GM19467 (cell line): ENCODE measurements at regions not wholly inside any gene's neighbourhood (a gene's known extent, or its start where the extent isn't known, plus 50 kb on each side); places are given as distances from the start of the nearest gene placed in this dataset.
A peak's percentile ranks its signal among the peaks of the same experiment; 100 is the strongest.

Experiments used
- ATAC-seq: cut with Tn5 transposase; IDR thresholded peaks from one replicate; pipeline ENCODE4 v1.9.1; 2021; ENCODE audit warnings: mild to moderate bottlenecking, moderate library complexity; ENCODE audit not compliant: unreplicated experiment

DNA sequence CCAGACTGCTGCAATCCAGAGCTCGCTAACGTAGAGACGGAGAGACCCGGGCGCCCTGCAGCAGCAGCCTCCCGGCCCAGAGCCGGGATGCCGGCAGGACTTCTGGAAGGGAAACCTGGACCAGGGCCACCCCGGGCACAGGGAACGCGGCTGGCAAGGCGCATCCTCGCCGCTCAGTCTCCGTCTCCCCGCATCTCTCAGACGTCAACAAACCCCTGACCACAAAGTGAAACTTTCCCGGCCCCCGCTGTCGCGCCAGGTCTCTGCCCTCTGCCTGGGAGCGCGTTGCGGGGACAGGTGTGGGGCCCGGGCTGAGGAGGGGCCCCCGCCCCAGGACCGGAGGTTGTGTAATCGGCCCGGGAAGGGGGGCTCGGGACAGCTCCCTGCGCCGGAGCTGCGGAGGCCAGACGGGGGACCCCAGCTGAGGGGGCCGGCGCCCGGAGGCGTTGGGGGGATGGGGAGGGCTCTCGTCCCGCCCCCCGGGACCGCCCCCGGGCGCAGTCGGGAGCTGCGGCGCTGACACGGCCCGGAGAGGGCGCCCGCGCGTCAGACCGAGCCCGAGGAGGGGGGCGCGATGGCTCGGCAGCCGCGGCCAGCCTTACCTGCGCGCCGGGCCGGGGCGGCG is 116.6 kb upstream of the HIVEP3 start:
- peak; percentile 68 for ATAC-seq

DNA sequence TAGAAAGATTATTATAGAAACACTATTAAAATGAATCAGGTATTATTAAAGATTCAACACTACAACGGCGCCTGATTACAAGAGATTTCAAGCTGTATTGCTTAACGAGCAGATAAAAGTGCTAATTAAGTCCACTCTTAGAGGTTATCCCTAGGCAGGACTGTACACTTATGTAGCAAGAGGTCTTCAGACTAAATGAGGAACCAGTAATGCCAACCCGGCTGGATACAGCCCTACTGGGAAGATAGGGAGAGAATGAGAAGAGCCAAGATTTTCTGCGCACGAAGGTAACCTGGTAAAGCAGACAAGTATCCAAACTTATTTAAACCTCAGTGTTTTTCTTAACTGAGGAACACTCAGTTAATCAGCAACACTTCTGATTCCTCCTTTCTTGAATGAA is 115.7 kb upstream of the HIVEP3 start:
- no peak for ATAC-seq

DNA sequence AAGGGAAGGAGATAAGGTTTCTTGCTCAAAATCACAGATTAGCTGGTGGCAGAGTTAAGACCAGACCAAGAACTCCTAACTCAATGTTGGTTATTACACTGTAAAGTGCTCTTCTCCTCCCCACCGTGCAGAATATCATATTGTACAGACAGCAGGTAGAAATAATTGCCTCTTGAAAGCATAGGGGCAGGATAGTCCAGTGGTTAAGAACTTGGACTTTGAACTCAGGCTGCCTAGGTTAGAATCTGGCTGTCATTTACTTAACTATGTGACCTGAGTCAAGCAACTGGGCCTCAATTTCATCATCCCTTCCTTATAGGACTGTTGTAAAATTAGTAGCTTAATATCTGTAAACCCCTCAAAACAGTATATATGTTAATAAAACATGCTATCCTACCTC is 114.9 kb upstream of the HIVEP3 start:
- no peak for ATAC-seq

DNA sequence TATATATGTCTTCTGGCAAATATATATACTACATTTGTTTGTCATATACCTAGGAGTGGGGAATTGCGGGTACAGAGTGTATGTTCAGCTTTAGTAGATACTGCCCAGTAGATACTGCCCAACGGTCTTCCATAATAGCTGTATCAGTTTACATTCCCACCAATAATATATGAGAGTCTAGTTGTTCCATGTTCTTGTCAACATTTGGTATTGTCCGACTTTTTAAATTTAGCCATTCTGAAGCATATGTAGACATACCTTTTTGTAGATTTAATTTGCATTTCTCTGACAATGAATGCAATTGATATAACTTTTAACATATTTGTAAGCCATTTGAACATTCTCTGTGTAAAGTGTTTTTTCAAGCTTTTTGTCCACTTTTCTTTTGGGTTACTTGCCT is 99.0 kb upstream of the HIVEP3 start:
- ATAC-seq, result no peak

DNA sequence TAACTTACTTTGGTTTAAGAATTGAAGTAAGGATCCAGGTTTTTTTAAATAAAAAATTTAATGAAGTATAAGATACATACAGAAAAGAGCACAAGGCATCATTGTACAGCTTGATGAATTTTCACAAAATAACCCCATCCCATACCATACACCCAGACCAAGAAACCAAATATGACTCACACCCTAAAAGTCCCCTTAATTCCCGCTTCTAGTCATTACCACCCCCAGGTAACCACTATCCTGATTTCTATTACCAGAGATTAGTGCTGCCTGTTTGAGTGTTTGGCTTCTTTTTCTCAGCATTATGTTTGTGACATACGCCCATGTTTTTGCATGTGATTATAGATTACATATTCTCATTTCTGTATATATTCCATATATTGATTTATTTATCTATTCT is 98.5 kb upstream of the HIVEP3 start:
- no peak for ATAC-seq

DNA sequence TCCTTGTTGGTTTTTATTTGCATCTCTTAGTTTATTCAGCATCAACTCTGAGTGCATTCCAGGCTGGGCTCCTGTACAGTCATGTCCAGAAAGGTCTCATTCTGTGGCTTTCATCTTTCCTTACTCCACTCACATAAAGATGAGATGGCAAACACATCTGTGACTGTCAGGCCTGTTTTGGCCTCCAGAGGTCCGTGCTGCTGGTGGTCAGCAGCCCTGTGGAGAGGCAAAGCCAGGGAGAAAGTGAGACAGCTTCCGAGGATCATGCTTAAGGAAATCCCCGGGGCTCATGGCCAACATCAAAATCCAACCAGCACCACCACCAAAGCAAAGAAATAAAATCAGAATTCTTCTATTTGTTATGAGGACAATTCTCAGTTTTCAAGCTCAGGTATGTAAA is 96.1 kb upstream of the HIVEP3 start:
- ATAC-seq, result no peak

DNA sequence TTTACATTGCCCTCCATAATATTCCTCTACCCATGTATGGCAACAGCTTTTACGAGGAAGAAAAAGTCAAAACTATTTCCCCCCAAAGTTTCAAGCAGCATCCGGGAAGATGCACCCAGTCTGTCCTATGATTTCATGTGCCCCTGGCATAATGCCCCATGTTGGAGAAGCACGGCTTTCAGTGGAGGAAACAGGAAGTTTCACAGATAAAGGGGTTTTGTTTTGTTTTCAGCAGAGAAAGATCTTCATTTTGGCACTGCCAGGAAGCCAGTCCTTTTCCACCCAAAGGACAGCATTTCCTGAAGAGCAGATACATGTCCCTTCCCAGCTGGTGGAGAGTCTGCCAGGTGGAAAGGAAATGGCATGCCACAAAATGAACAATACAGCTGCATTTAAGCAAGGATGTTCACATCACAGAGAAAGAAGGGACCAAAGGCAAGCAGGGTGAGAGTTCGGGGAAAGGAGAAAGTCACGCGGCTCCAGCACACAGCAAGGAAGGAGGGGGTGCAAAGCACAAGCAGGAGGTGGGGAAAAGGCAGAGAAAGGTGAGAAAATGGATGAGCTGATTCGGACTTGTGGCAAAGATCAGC is 95.3 kb upstream of the HIVEP3 start:
- no peak for ATAC-seq

DNA sequence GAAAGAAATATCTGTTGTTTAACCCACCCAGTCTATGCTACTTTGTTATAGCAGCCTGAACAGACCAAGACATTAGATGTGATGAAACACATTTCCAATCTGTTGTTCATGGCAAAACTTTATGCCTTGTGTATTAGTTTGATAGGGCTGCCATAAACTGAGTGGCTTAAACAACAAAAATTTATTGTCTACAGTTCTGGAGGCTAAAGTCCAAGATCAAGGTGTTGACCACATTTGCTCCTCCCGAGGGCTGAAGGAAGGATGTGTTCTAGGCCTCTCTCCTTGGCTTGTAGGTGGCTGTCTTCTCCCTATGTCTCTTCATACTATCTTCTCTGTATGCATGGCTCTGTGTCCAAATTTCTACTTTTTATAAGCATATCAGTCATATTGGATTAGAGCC is 94.1 kb upstream of the HIVEP3 start:
- ATAC-seq, result no peak

DNA sequence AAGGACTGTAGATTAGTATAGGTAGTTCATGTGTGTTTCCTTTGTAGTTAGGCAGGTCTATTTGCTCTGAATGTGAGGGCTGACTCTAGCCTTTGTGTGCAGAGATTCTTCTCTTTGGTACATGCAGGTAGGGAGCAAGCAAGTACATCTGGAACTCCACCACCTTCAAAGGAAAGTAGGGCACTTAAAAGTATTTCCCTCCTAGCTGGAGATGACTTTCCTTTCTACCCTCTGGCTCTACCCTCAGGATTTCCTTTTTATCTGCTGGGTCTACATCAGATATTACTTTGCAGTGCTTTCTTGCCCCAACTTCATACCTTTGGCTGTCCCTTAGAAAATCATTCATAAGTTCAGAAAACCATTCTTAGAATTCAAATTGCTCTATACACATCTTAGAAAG is 91.7 kb upstream of the HIVEP3 start:
- no peak for ATAC-seq

DNA sequence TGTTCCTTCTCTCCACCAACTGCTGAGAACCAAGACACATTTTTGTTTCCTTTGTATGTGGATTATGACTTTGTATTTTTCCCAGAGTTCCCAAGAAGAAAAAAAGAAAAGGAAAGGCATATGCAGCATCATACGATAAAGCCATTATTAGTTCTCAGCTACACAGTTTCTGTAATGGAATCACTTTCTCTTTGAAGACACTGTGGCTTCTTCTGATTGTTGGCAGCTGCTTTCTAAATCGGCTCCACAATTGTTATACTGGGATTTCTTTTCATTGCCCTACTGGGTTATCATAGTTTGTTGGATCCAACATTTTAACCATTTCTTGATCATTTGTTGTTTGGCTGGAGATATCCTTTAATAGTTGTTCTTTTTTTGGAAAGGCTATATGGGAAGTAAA is 89.5 kb upstream of the HIVEP3 start:
- ATAC-seq, result no peak

DNA sequence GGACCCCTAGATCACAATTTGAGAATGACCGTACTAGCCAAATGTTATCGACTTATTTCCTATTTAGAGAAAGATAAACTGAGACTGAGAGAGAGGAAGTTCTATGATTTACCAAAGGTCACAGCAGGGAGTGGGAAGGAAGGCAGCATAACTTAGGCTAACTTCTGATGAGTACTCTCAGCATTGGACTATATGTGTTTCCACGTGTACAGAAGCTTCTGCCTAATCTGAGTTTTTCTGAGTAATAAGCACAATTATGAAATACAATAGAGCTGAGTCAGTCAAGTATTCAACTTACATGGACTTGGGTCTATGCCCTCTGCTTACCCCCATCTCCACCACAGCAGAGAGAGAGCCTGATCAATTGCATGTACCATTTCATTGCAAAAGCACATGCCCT is 88.1 kb upstream of the HIVEP3 start:
- ATAC-seq, result no peak

DNA sequence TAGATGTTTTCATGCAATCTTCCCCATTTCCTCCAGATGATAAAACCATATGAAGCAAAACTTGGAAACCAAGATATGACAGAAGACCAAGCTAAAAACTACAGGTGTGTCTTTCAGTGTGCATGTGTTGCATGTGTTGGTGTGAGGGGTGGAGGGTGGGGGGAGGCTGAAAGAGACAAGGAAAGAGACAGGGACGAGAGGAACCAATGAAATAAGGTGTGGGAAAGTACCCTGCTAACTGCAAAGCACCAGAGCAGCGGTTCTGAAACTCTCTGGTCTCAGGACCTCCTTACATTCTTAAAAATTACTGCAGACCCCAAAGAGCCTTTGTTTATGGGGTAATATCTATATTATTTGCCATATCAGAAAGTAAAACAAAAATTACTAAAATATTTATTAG is 87.4 kb upstream of the HIVEP3 start:
- ATAC-seq, result no peak

DNA sequence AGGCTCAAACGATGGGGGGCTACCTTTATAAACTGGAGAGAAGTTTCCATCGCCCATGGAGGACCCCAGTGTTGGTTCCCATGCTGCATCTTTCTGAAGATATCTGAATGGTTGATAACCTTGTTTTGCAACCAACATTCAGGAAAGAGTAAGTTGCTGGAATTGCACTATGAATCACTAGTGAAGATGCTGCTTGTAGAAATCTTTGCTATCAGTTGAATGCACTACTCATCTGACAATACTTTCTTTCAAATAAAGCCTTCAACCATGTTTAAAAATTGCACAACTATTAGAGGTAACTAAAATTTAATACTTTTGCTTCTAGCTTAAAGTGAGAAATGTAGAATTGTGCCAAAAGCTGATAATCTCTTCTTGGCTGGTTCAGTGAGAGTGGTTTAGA is 86.8 kb upstream of the HIVEP3 start:
- no peak for ATAC-seq

DNA sequence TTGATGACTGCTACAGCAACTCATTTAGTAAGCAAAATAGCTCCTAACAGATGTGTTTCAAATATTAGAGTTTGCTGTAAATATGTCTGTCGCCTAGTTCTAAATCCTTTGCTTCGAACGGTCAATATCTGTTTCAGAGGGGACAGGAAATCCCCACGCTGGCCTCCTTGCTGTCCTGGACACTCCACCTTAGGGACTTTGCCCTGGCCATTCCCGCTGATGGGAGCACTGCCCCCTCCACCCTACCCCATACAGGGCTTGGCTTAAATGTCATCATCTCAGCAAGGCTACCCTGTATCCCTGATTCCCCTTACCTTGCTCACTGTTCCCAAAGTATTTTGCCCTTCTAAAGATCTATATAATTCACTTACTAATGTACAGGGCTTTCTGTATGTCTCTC is 86.1 kb upstream of the HIVEP3 start:
- ATAC-seq, result no peak

DNA sequence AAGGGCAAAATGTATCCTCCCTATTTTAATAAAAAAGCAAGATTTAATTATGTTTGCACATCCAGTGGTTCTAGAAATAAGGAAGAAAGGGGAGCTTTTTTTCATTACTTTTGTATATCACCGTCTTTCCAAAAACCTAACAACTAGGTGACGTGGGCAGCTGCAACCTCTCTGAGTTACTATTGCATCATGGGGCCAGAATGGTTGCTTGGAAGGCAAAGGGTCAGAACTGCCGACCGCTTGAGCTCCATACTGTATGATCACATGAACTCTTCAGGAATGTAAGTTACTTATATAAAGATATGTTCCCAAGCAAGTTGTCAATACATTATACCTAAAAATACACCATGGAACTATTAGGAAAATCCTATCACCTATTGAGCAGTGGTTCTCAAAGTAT is 85.6 kb upstream of the HIVEP3 start:
- no peak for ATAC-seq

DNA sequence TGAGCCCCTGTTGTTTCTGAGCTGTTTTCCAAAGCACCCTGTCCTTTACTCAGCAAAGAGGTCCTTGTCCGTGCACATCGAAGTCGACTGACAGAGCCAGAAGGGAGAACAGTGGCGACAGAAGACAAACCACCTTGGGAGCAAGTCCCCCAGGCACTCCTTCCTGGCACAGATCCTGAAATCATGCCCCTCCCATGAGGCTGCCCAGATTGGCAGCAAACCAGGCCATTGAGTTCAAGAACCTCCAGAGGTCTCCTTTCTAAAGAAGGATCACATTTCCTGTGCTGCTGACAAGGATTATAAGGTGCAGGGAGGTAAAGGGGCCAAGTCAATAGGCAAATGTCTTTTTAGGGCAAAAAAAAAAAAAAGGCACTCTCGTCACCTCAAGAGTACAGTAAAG is 84.7 kb upstream of the HIVEP3 start:
- ATAC-seq, result no peak

DNA sequence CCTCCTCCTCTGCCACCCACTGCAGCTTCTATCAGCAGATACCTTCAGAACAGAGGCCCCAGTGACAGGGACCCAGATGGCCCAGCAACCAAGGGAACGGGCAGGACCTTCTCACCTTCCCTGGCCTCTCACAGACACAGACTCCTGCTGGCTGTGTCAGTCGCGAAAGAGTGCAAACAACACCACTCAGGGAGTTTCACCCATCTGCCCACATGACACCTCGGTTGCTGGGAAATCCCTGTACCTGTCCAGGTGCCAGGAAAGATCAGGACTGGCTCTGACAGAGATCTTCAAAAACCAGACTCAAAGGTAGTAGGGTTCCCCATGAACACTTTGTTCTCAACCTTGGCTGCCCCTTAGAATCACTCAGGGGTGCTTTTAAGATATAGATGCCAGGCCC is 83.5 kb upstream of the HIVEP3 start:
- no peak for ATAC-seq

DNA sequence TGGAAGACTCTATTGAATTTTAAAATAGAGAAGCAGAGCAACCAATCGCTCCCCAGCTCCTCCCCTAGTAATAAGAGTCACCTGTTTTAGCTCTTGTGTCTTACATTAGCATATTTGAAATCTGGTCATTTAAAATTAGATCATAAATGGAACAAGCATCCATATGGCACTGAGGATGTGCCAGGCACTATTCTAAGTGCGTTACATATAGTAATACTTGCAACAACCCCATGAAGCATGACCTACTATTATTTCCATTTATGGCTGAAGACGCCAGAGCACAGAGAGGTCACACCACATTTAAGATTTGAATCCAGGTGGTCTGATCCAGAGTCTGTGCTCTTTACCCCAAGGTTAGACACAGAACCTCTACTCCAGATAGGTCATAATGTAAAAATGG is 82.0 kb upstream of the HIVEP3 start:
- no peak for ATAC-seq

DNA sequence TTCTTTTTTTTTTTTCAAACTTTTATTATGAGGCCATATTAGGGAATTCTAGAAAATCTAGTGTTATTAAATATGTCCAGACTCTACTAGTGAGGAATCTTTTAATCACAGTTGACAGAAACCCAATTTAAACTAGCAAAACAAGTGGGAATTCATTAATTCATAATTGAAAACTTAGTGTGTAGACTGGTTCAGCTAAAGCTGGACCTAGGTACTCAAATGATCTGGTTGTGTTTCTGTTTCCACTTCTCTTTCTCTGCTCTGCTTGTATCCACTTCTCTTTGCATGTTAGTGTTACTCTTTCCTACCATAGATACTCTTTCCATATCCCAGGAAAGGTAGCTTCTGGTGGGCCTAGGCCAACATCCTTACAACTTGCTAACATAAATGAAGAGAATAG is 81.2 kb upstream of the HIVEP3 start:
- no peak for ATAC-seq

DNA sequence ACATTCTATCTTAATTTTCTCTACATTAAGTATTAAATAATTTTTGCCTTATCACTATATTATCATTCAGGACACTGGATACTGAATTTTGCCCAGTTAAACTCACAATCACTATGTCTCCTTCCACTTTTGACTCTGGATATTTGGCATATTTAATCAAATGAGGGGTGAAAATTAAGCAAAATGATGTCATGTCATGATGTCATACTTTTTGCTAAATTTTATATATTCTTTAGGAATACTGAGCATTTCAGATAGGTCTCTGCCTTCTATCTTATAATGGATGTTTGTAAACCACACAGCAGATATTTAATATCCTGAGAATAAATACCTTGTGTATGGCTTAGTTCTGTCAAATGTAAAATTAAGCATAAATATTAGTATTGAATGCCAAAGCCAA is 79.5 kb upstream of the HIVEP3 start:
- ATAC-seq, result no peak

DNA sequence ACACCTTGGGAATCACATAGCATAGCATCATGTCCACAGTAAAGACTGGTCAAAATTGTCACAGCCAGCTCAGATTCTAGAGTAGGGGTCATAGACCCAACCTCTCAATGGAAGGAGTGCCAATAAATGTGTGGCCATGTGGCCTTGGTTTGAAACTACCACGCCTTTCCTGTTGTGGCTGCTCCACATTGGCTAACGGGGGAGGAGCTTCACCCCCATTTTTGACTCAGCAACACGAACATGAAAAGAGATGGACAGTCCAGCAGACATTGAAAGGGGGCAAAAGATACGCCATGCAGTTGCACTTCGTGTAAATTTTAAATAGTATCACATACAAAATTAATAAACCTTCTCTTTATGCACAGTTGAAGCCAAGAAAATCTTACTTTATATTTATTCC is 78.4 kb upstream of the HIVEP3 start:
- ATAC-seq, result no peak

DNA sequence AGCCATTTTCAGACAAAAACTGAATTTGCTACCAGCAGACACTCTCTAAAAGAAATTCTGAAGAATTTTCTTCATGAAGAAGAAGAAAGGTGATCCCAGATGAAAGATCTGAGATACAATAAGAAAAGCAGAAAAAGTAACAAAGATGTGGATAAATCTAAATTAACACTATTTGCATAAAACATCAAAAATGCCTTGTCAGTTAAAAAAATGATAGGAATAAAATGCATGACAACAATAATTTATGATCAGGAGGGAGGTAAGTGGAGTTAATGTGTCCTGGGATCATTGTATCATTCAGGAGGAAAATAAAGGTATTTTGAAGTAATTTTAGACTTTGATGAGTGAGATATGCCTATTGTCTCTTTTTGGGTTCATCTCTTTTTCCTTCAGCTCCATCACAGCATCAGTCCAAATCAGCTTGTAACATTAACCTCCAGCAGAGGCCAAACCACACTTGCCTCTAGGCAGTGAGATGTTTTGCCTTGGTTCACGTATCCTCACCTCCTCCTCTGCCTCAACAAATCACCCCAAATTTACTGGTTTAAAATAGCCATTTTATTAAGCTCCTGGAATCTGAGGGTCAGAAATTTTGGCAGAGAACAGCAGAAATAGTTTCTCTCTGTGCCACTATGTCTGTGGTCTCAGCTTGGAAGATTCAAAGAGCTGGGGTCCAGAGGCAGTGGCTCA is 76.9 kb upstream of the HIVEP3 start:
- ATAC-seq, result no peak
